Occipital lobe (tissue), 1 donor: ENCODE measurements at regions not wholly inside any gene's neighbourhood (a gene's known extent, or its start where the extent isn't known, plus 50 kb on each side); places are given as distances from the start of the nearest gene placed in this dataset.

Source experiments
- DNase-seq: peaks from one replicate; lab custom pipeline; 2025; lab: John Stamatoyannopoulos, UW

DNA sequence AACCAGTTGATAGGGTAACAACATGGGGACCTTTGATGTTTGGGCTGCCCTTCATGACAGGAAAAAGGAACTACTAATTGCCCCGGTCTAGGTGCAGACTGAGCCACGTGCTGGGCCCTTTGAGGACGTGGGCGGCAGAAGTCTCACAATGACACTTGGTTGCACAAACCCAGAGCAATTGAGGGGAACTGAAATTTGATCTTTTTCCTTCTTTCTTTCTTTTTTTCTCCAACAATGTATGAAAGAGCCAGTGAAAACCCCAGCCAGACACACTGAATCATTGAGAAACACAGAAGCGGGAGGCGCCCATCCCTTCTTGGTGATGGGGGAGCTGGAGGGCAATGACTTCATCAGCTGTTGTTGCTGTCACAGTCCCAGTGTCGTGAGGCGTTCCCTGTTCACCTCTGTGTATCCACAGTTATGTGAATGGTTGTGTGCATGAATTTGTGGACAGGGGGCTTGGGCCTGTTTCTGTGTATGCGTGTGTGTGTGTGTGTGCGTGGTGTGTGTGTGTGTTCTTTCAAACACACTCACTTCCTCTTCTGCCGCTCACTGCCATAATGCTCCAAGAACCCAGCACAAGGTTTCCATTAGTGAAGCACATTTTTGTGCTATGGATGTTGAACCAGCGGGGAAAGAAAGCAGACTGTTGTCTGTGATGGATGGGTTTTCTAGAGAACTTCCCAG, 137.5 kb upstream of the CCND2 start:
- no peak for DNase-seq

DNA sequence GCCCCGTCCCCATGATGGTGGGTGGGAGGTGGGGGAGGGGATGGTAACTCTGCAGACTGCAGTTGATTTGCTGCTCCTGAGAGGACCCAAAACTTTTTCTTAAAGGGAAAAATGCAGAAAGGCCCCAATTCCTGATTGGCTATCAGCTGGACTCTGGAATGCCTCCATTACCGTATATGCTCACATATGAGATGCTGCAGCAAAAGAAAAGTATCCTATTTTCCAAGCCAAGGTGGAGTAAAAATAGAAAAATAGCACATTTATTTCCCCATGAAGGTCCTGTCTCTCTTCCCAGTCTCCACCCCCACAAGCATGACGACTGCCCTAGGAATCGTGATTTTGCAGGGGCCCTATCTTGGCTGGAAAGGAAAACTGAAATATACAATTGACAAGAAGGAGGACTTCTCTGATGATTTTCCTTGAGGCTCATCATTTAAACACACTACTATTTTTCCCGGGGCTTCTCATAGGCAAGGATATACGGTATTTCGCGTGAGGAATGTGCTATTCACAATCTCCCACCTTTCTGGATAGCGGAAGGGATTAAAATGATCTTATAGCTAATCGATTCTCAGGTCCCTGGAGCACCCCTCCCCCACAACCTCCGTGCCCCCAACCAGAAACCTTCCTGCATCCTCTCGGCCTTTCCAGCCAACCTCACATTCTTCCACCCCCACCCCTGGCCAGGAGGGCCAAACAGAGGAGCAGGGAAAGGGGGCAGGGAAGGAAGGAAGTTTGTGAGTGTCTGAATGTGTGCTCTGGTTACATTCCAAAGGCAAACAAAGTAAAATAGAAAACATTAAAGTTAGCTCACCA, 138.9 kb upstream of the CCND2 start:
- DNase-seq: no peak

DNA sequence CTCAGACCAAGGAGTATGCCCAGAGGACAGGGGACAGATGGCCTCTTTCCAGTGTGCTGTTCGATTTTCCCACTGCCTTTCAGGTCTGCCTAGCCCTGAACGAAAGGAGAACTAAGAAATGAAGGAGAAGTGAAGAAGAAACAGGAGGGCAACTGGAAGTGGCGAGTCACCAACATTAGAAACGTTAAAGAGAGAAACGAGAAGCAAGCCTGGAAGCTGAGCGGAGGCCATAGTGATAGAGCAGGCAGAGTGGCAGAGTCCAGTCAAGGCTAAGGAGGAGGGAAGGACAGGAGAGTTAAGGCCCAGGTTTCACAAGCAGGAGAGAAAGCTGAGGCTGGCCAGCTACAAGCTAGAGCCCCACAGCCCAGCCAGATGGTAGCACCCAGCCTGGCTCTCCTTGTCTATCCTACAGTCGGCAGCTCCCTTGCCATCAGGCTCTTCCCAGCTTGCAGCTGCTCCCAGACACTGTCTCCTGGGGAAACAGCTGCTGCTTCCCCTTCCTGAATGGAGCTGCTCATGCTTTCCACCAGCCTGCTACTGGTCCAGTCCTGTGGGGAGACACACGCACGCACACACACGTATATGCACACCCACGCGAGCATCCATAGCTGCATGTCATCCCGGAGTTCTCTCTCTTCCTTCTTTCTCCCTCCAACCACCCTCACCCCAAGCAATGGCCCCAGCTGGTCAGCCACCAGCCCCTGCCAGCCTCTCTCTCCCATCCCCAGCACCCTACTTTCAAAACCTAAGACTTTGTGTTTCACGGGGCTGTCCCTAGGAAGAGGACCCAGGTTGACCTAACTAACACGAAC, 139.7 kb upstream of the CCND2 start:
- DNase-seq: no peak

GRCh38 chr12:4133029-4133428, 140.5 kb upstream of the CCND2 start:
- no peak for DNase-seq

DNA sequence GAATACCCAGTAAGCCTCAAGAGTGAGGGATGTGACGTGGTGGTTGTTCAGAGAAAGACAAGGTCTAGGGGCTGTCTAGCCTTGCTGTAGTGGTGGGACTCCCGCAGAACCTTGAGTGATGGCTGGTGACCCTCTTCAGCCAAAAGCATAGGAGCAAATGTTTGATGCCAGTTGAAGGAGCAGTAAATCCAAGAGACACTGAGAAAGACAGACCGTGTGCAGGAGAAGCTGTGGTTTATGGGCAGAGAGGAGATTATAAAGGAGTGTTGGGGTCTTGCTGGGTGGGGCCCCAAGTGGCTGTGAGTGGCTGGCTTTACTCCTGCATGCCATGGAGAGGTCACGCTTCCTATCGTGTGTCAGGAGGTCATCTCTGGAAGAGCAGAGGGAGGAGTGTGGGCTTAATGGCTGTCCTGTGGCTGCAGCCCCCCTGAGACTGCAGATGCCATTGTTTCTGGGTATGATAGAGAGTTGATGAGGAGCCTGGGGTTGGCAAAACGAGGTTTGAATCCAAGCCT, 152.0 kb upstream of the CCND2 start:
- DNase-seq: no peak

DNA sequence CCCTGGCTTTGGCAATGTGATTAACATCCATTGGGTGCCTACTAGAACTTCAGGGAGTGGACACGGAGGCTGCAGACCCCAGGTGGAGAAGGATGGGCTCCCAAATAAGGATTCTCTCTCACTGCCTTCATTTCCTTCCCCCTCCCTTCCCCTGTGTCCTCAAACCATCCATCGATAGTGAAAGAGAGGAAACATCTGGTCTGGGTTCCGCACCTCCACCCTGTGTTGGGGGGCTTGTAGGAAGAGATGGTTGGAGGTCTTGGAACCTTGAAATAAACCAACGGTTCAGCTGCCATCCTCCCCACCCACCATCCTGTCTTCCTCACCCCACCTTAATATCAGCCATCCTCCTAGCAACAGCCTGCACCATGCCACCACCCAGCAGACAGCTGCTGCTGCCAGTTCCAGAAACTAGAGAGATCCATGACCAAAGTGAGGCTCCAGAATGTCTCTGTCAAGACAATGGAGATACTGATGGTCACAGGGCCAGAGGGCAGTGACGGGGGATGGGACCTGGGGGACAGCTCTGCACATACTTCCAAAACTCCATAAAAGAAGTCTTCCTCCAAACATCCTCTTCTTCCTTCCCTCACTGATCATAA, 153.1 kb upstream of the CCND2 start:
- no peak for DNase-seq

DNA sequence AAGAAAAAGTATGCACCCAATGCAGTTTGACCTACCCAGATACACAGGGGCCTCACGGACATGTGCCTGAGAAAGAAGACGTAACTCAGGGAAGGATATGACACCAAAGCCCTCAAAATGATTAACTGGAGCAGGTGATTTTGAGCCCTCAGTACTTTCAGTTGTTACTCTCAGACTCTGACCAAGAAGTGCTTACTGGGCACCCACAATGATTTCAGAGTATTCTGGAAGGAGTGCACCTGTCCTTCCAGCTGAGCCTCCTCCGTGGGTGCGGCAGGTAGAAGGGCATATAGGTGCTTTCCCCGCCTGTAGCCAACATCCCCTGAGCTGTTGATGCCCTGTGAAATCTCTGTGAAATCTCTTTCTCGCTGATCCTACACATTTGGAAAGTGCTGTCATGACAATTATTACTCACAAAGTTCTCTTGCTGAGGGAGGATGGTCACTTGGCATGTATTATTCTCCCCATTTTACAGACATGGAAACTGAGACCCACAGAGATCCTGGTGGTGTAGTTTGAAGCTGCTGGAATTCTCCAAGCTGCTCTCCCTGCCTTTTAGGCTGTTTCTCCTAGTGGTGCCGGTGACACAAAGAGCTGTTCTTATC, 154.3 kb upstream of the CCND2 start:
- DNase-seq: no peak

GRCh38 chr12:4118601-4119156, 154.9 kb upstream of the CCND2 start:
- DNase-seq: no peak

DNA sequence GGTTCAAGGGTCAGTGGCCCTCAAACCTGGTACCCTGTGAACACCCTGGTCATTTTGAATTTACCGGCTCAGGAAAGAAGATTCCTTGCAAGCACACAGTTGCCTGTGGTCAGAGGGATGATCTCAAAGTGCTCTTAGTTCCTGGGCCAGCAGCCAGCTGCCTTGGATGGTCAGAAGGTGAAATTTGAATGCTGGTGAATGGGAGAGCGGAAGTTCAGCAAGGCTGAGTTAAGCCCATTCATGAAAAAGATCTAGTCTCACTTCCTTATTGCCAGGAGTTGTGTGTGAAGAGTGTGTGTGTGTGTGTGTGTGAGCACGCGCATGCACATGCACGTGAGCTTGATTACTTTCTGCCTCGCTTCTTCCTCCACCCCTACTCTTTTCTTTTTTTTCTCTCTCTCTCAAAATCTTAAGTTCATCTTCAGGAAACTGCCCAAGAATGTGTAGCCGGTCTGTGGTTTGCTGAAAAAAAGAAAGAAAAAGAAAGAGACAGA, 155.5 kb upstream of the CCND2 start:
- no peak for DNase-seq

DNA sequence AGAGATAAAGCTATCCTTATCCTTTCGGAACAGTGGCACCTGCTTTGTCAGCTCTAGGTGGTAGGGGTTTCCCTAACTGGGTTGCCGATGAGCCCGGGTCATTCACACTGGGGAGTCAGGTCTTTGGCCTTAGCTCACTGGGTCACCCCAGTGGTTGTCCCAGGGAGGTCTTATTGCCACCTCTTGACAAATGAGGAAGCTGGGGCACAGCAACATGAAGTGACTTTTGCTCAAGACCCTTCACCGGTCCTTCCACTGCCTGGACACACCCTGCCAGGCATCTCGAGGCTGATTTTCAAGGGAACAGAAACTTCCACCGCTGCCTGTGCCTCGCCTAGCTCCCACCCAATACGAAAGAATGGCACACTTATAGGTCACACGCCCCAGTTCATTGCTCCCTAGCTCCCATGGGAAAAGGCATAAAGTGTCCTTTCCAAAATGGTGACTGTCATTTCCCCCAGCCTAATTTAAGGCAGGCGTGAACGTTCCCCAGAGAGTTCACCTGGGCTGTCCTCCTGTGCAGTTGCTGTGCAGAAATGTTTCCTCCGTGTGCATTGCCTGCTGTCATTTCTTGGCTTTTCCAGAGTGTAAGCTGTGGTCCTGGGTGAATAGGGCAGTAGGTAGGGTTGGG, 156.1 kb upstream of the CCND2 start:
- no peak for DNase-seq

DNA sequence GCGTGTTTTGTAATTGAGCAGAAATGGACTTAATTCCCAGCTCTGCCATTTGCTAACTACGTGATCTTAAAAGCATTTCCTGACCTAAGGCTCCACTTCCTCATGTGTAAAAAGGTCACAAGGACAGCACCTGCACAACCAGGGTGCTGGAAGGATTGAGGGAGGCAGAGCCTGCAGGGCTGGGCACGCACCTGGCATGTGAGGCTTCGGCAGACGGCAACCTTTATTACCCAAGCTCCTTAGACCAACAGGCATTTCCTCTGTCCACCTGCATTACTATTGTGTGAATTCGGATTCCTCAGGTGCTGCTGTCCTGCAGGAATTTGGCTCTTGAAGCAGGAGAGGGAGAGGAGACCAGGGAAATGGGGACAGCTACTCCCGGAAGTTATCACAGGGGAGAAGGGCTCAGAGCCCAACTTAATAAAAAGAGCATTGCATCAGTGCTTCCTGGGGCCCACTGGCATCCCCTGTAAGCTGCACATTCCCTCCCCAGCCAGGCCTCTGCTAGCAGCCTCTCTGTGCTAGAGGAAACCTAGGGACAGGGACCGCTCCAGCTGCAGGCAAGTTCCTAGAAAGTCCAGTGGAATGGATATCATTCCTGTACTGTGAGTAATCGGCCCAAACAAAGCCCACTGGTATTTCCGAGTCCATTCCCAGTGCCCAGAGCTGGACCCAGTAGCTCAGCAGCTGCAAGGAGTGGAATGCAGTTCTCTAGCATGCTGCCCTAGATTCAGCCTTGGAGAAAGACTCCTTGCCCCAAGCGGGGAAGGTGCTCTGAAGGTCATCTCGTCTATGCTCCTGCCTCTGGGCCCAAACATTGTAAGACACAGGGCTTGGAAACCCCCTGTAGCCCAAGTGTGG, 157.1 kb upstream of the CCND2 start:
- DNase-seq: no peak

- no peak for DNase-seq
Observed at GRCh38 chr12:4115570-4115969, 158.0 kb upstream of the CCND2 start.

DNA sequence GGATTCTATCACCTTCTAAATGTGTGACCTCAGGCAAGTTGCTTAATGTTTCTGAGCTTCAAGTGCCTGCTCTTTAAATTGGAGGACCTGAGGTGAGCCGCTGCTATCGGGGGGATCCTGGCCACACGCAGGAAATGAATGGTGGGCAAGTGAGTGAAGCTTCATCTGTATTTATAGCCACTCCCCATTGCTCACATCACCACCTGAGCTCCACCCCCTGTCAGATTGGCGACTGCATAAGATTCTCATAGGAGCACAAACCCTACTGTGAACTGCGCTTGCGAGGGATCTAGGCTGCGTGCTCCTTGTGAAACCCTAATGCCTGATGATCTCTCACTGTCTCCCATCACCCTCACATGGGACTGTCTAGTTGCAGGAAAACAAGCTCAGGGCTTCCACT, 158.6 kb upstream of the CCND2 start:
- DNase-seq: no peak

- DNase-seq: no peak
Observed at GRCh38 chr12:4112734-4113325, 160.7 kb upstream of the CCND2 start.

- DNase-seq: no peak
Observed at GRCh38 chr12:4112290-4112689, 161.3 kb upstream of the CCND2 start.

- no peak for DNase-seq
Observed at GRCh38 chr12:4111010-4111409, 162.6 kb upstream of the CCND2 start.

- DNase-seq: no peak
Observed at GRCh38 chr12:4109826-4110225, 163.7 kb upstream of the CCND2 start.

DNA sequence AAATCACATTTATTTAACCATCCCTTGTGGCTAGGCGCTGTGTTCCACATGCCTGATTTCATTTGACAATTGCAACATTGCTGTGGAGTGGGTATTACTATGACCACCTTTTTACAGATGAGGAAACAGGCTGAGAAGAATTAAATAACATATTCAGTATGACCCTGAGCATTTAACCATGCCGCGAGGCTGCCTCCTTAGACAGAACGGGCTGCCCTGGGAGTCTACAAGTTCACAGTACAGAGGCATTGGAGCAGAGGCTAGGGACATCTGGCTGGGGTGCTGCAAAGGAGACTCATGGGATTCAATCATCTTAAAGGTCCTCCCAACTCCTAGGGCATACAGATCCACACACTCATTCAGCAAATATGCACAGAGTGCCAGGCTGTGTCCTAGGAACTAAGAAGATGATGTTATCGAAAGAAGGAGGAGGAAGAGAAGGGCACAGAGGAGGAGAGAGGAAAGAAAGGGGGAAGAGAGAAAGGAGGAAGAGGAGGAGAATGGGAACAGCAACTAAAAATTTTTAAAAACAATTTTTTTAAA, 164.7 kb upstream of the CCND2 start:
- no peak for DNase-seq
